ENCODE measurements at regions not wholly inside any gene's neighbourhood (a gene's known extent, or its start where the extent isn't known, plus 50 kb on each side); places are given as distances from the start of the nearest gene placed in this dataset.
"Not testable (repeated sequence)": the region's sequence is repeated elsewhere in the genome, so short reads cannot be mapped to it uniquely, and the experiment has no call there.

- no peak for DNase-seq
Observed at GRCh38 chr14:85336817-85337216, 193.1 kb upstream of the FLRT2 start.

GRCh38 chr14:85338895-85339294 lies 191.0 kb upstream of the FLRT2 start:
- no peak for DNase-seq

- DNase-seq: no peak
Observed at GRCh38 chr14:85342858-85343607, 186.9 kb upstream of the FLRT2 start.

- no peak for DNase-seq
Observed at GRCh38 chr14:85344171-85344570, 185.8 kb upstream of the FLRT2 start.

GRCh38 chr14:85344847-85345570 lies 184.9 kb upstream of the FLRT2 start:
- no peak for DNase-seq

- DNase-seq: no peak
Observed at GRCh38 chr14:85350667-85351066, 179.3 kb upstream of the FLRT2 start.

- DNase-seq: not testable (repeated sequence)
Observed at GRCh38 chr14:85352588-85352987, 177.4 kb upstream of the FLRT2 start.

- DNase-seq: no peak
Observed at GRCh38 chr14:85357120-85357519, 172.8 kb upstream of the FLRT2 start.

GRCh38 chr14:85358136-85358785 lies 171.7 kb upstream of the FLRT2 start:
- no peak for DNase-seq

GRCh38 chr14:85359505-85359904 lies 170.4 kb upstream of the FLRT2 start:
- DNase-seq: no peak

- DNase-seq: no peak
Observed at GRCh38 chr14:85363358-85363757, 166.6 kb upstream of the FLRT2 start.

- no peak for DNase-seq
Observed at GRCh38 chr14:85366226-85366625, 163.7 kb upstream of the FLRT2 start.

GRCh38 chr14:85380881-85381280 lies 149.1 kb upstream of the FLRT2 start:
- DNase-seq: no peak

- DNase-seq: no peak
Observed at GRCh38 chr14:85382341-85382740, 147.6 kb upstream of the FLRT2 start.

GRCh38 chr14:85387181-85387580 lies 142.8 kb upstream of the FLRT2 start:
- no peak for DNase-seq

GRCh38 chr14:85390236-85390635 lies 139.7 kb upstream of the FLRT2 start:
- no peak for DNase-seq

- no peak for DNase-seq
Observed at GRCh38 chr14:85391455-85391854, 138.5 kb upstream of the FLRT2 start.

GRCh38 chr14:85391892-85392291 lies 138.1 kb upstream of the FLRT2 start:
- no peak for DNase-seq

- no peak for DNase-seq
Observed at GRCh38 chr14:85399186-85399585, 130.8 kb upstream of the FLRT2 start.

GRCh38 chr14:85400678-85401077 lies 129.3 kb upstream of the FLRT2 start:
- DNase-seq: no peak

GRCh38 chr14:85401384-85401783 lies 128.6 kb upstream of the FLRT2 start:
- DNase-seq: no peak

- no peak for DNase-seq
Observed at GRCh38 chr14:85402569-85403162, 127.3 kb upstream of the FLRT2 start.

- no peak for DNase-seq
Observed at GRCh38 chr14:85409481-85410210, 120.3 kb upstream of the FLRT2 start.
